Liver (tissue), 8 donors: ENCODE measurements at regions not wholly inside any gene's neighbourhood (a gene's known extent, or its start where the extent isn't known, plus 50 kb on each side); places are given as distances from the start of the nearest gene placed in this dataset.

ENCODE experiments used
- DNase-seq: peaks from one replicate; pipeline ENCODE4 v3.0.0-alpha.2; 2017; ENCODE audit warnings: low spot score
- H3K27ac ChIP-seq, 2 donors: one replicate each; pipeline ENCODE4 v1.7.0; 2013; ENCODE audit warnings: inconsistent platforms in 2 of 2, low read length in 2 of 2, control low read depth in 1 of 2, low read depth in 1 of 2, mild to moderate bottlenecking in 1 of 2
- H3K27me3 ChIP-seq, 4 donors: one replicate each; pipeline versions ENCODE4 v1.6.1 to v1.7.0; 2013; ENCODE audit warnings: low read length in 3 of 4, inconsistent platforms in 1 of 4, mild to moderate bottlenecking in 1 of 4, moderate library complexity in 1 of 4; ENCODE audit not compliant: control insufficient read depth in 4 of 4, insufficient read depth in 4 of 4
- H3K36me3 ChIP-seq, 4 donors: one replicate each; pipeline versions ENCODE4 v1.6.1 to v1.7.0; 2013; ENCODE audit warnings: low read length in 3 of 4, mild to moderate bottlenecking in 3 of 4, low read depth in 1 of 4, moderate library complexity in 1 of 4; ENCODE audit not compliant: control insufficient read depth in 4 of 4, insufficient read depth in 3 of 4
- H3K4me1 ChIP-seq, 4 donors: one replicate each; pipeline versions ENCODE4 v1.6.1 to v1.7.0; 2013; ENCODE audit warnings: low read length in 3 of 4, mild to moderate bottlenecking in 3 of 4, moderate library complexity in 1 of 4; ENCODE audit not compliant: control insufficient read depth in 4 of 4, insufficient read depth in 4 of 4
- H3K4me3 ChIP-seq, 3 donors: one replicate each; pipeline versions ENCODE4 v1.6.1 to v1.7.0; 2013; ENCODE audit warnings: low read length in 3 of 3, control low read depth in 1 of 3, low read depth in 1 of 3, mild to moderate bottlenecking in 1 of 3
- H3K9ac ChIP-seq, 2 donors: one replicate each; pipeline ENCODE4 v1.7.0; 2013; ENCODE audit warnings: low read length in 2 of 2, mild to moderate bottlenecking in 2 of 2, moderate library complexity in 2 of 2, control low read depth in 1 of 2, low read depth in 1 of 2
- H3K9me3 ChIP-seq, 4 donors: one replicate each; pipeline versions ENCODE4 v1.6.1 to v1.7.0; 2013; ENCODE audit warnings: low read length in 3 of 4; ENCODE audit not compliant: control insufficient read depth in 4 of 4
- FOXA1 ChIP-seq: IDR thresholded peaks from 2 replicates; pipeline ENCODE4 v1.6.1; 2016; ENCODE audit warnings: antibody characterized with exemption
- FOXA2 ChIP-seq: IDR thresholded peaks from 2 replicates; pipeline ENCODE4 v1.6.1; 2016; ENCODE audit warnings: antibody characterized with exemption
- GABPA ChIP-seq, 2 donors: IDR thresholded peaks in 1 of 2; conservative IDR thresholded peaks in 1 of 2; 2 replicates each; pipeline ENCODE4 v1.6.1; 2016; ENCODE audit warnings: antibody characterized with exemption in 2 of 2, mild to moderate bottlenecking in 1 of 2, moderate library complexity in 1 of 2
- HNF4A ChIP-seq, 2 donors: conservative IDR thresholded peaks; 2 replicates each; pipeline ENCODE4 v1.6.1; 2016; ENCODE audit warnings: antibody characterized with exemption in 2 of 2, mild to moderate bottlenecking in 2 of 2
- HNF4G ChIP-seq: IDR thresholded peaks from 2 replicates; pipeline ENCODE4 v1.6.1; 2016; ENCODE audit warnings: antibody characterized with exemption
- JUND ChIP-seq, 2 donors: IDR thresholded peaks; 2 replicates each; pipeline ENCODE4 v1.6.1; 2016; ENCODE audit warnings: antibody characterized with exemption in 2 of 2
- RAD21 ChIP-seq, 2 donors: IDR thresholded peaks; 2 replicates each; pipeline ENCODE4 v1.6.1; 2016; ENCODE audit warnings: antibody characterized with exemption in 2 of 2, mild to moderate bottlenecking in 2 of 2
- RXRA ChIP-seq, 2 donors: IDR thresholded peaks; 2 replicates each; pipeline ENCODE4 v1.6.1; 2017 to 2018; ENCODE audit warnings: antibody characterized with exemption in 2 of 2, mild to moderate bottlenecking in 1 of 2
- TAF1 ChIP-seq: conservative IDR thresholded peaks from 2 replicates; pipeline ENCODE4 v1.6.1; 2016; ENCODE audit warnings: antibody characterized with exemption, mild to moderate bottlenecking
- WGBS: extraction: QIAGEN DNeasy Blood & Tissue Kit; methylation state at CpG from one replicate; pipeline ENCODE4 v1.1.7; 2013; 5-methylcytosine and 5-hydroxymethylcytosine counted together
- TF ChIP-seq, protein P1 (sequence below): fragments of 150-350 bp; IDR thresholded peaks from 2 replicates; pipeline ENCODE4 v1.5.1; 2017; ENCODE audit warnings: improper control_type of control experiment, low read depth, low read length; ENCODE audit not compliant: missing input control
- TF ChIP-seq, protein P2 (sequence below): IDR thresholded peaks from 2 replicates; pipeline ENCODE4 v1.6.1; 2016; ENCODE audit warnings: antibody characterized with exemption
- TF ChIP-seq, protein P3 (sequence below): IDR thresholded peaks from 2 replicates; pipeline ENCODE4 v1.6.1; 2016; ENCODE audit warnings: antibody characterized with exemption
- TF ChIP-seq, protein P4 (sequence below): IDR thresholded peaks from 2 replicates; pipeline ENCODE4 v1.6.1; 2016; ENCODE audit warnings: antibody characterized with exemption
- donor health status: healthy.
- donor health status: healthy.
- donor health status: healthy.
- donor health status: healthy.
- donor health status: healthy.

DNA sequence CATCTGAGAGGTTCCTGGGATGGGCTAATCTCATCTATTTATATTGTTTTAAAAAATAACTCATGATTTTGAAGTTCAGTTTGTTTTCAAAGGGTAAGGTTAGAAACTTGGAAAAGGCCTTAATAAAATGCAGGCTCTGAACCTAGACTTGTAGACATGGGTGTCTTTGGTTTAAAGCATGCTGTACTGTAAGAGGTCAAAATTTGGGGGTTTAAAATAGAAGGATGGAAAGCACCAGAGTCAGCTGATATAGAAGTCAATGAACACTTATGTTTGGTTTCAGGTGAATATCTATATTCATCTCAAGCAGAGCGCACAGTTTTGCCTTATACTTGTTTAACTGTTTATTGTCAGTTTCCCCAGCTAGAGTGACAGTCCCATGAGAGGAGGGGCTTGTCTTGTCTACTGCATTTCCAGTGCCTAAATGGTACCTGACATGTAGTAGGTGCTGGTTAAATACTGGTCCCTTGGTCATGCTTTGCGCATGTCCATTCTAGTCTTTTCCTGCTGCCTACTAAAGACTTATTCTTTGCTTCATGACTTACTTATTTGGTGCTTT lies 112.3 kb upstream of the DTNBP1 start:
- H3K4me1 ChIP-seq, result no peaks in the 10 kb centered on the region
- DNase-seq, result no peak
- H3K27me3 ChIP-seq, result no peaks in the 10 kb centered on the region
- TF ChIP-seq, protein P1, sequence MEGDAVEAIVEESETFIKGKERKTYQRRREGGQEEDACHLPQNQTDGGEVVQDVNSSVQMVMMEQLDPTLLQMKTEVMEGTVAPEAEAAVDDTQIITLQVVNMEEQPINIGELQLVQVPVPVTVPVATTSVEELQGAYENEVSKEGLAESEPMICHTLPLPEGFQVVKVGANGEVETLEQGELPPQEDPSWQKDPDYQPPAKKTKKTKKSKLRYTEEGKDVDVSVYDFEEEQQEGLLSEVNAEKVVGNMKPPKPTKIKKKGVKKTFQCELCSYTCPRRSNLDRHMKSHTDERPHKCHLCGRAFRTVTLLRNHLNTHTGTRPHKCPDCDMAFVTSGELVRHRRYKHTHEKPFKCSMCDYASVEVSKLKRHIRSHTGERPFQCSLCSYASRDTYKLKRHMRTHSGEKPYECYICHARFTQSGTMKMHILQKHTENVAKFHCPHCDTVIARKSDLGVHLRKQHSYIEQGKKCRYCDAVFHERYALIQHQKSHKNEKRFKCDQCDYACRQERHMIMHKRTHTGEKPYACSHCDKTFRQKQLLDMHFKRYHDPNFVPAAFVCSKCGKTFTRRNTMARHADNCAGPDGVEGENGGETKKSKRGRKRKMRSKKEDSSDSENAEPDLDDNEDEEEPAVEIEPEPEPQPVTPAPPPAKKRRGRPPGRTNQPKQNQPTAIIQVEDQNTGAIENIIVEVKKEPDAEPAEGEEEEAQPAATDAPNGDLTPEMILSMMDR, result no peak
- TF ChIP-seq RXRA (IDR thresholded peaks at IDR 0.05), result no peak
- TF ChIP-seq HNF4A (conservative IDR thresholded peaks at IDR 0.05), result no peak
- TF ChIP-seq, protein P2, sequence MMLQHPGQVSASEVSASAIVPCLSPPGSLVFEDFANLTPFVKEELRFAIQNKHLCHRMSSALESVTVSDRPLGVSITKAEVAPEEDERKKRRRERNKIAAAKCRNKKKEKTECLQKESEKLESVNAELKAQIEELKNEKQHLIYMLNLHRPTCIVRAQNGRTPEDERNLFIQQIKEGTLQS, result no peak
- no peak for TF ChIP-seq RAD21 (IDR thresholded peaks at IDR 0.05)
- no peak for TF ChIP-seq JUND (IDR thresholded peaks at IDR 0.05)
- TF ChIP-seq FOXA1, result no peak
- TF ChIP-seq, protein P3, sequence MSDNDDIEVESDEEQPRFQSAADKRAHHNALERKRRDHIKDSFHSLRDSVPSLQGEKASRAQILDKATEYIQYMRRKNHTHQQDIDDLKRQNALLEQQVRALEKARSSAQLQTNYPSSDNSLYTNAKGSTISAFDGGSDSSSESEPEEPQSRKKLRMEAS, result no peak
- TF ChIP-seq HNF4G, result no peak
- TF ChIP-seq, protein P4, sequence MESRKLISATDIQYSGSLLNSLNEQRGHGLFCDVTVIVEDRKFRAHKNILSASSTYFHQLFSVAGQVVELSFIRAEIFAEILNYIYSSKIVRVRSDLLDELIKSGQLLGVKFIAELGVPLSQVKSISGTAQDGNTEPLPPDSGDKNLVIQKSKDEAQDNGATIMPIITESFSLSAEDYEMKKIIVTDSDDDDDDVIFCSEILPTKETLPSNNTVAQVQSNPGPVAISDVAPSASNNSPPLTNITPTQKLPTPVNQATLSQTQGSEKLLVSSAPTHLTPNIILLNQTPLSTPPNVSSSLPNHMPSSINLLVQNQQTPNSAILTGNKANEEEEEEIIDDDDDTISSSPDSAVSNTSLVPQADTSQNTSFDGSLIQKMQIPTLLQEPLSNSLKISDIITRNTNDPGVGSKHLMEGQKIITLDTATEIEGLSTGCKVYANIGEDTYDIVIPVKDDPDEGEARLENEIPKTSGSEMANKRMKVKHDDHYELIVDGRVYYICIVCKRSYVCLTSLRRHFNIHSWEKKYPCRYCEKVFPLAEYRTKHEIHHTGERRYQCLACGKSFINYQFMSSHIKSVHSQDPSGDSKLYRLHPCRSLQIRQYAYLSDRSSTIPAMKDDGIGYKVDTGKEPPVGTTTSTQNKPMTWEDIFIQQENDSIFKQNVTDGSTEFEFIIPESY, result no peak
- no peaks in the 10 kb centered on the region for H3K9me3 ChIP-seq
- WGBS, result 97% methylated on average over 2 of the region's 2 CpGs
- H3K9ac ChIP-seq, result no peak overlapping the region
- no peak overlapping the region for H3K4me3 ChIP-seq
- H3K27ac ChIP-seq, result no peak overlapping the region
- H3K36me3 ChIP-seq, result no peaks in the 10 kb centered on the region

DNA sequence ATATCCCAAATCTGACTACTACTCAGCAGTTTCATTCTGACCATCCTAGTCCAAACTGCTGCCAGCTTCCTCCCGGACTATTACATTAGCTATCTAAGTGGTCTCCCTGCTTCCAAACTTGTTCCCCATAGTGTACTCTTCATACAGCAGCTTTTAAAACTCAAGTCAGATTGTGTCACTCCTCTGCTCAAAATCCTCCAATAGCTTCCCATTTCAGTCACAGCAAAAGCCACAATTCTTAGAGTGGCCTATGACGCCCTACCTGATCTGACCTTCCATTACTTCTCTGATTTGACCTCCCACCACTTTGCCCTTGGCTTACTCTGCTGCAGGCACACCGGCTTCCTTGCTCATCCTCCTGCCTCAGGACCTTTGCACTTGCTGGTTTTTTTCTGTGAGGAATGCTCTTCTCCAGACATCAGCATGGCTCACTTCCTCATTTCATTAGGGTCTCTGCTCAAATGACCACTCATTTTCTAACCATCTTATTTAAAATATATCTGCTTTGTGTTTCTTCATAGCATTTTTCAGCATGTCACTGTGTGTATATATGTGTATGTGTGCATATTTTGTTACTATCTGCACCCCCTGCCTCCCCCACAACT lies 111.1 kb upstream of the DTNBP1 start:
- Histone ChIP-seq H3K9ac (no peak overlapping the region), H3K4me1 (no peaks in the 10 kb centered on the region), H3K36me3 (no peaks in the 10 kb centered on the region), H3K27me3 (no peaks in the 10 kb centered on the region), H3K9me3 (no peaks in the 10 kb centered on the region), H3K4me3 (no peak overlapping the region), H3K27ac (no peak overlapping the region)
- DNase-seq, result no peak
- 87% methylated on average over 3 of the region's 3 CpGs for WGBS
- TF ChIP-seq RAD21 (IDR thresholded peaks at IDR 0.05) (no peak), FOXA2 (no peak), GABPA (IDR thresholded peaks at IDR 0.05 in 1 of 2, conservative IDR thresholded peaks at IDR 0.05 in 1 of 2) (no peak), HNF4A (conservative IDR thresholded peaks at IDR 0.05) (no peak), TAF1 (no peak), RXRA (IDR thresholded peaks at IDR 0.05) (no peak), JUND (IDR thresholded peaks at IDR 0.05) (no peak)
- TF ChIP-seq, protein P1, result no peak
- TF ChIP-seq, protein P2, result no peak
- TF ChIP-seq, protein P3, result no peak
- TF ChIP-seq, protein P4, result no peak
